ENCODE measurements at regions not wholly inside any gene's neighbourhood (a gene's known extent, or its start where the extent isn't known, plus 50 kb on each side); places are given as distances from the start of the nearest gene placed in this dataset.

GRCh38 chr2:238655974-238656722, 191.7 kb upstream of the TWIST2 start:
- TF ChIP-seq CTCF (IDR thresholded peaks at IDR 0.05) = no peak
- TF ChIP-seq ZFX (IDR thresholded peaks at IDR 0.05; ENCODE audit: borderline replicate concordance) = no peak
- H3K27ac ChIP-seq = no peak overlapping the region

GRCh38 chr2:238657132-238658053, 190.5 kb upstream of the TWIST2 start:
- H3K27ac ChIP-seq = no peak overlapping the region
- TF ChIP-seq ZFX (IDR thresholded peaks at IDR 0.05; ENCODE audit: borderline replicate concordance) = no peak
- no peak for TF ChIP-seq CTCF (IDR thresholded peaks at IDR 0.05)

GRCh38 chr2:238658054-238658407, 189.9 kb upstream of the TWIST2 start:
- H3K27ac ChIP-seq = no peak overlapping the region
- TF ChIP-seq CTCF (IDR thresholded peaks at IDR 0.05) (no peak), ZFX (IDR thresholded peaks at IDR 0.05; ENCODE audit: borderline replicate concordance) (no peak)

- TF ChIP-seq ZFX (IDR thresholded peaks at IDR 0.05; ENCODE audit: borderline replicate concordance) (no peak), CTCF (IDR thresholded peaks at IDR 0.05) (no peak)
- H3K27ac ChIP-seq = no peak overlapping the region
These were observed 189.1 kb upstream of the TWIST2 start for GRCh38 chr2:238658820-238659219.

- TF ChIP-seq CTCF (IDR thresholded peaks at IDR 0.05) (no peak), ZFX (IDR thresholded peaks at IDR 0.05; ENCODE audit: borderline replicate concordance) (no peak)
- H3K27ac ChIP-seq = no peak overlapping the region
These were observed 188.7 kb upstream of the TWIST2 start for GRCh38 chr2:238659231-238659630.

- TF ChIP-seq CTCF (IDR thresholded peaks at IDR 0.05) (no peak), ZFX (IDR thresholded peaks at IDR 0.05; ENCODE audit: borderline replicate concordance) (no peak)
- H3K27ac ChIP-seq = no peak overlapping the region
These were observed 184.3 kb upstream of the TWIST2 start for GRCh38 chr2:238663586-238663985.

GRCh38 chr2:238665919-238666318, 182.0 kb upstream of the TWIST2 start:
- H3K27ac ChIP-seq = no peak overlapping the region
- no peak for TF ChIP-seq CTCF (IDR thresholded peaks at IDR 0.05)
- no peak for TF ChIP-seq ZFX (IDR thresholded peaks at IDR 0.05; ENCODE audit: borderline replicate concordance)
